ENCODE measurements at regions not wholly inside any gene's neighbourhood (a gene's known extent, or its start where the extent isn't known, plus 50 kb on each side); places are given as distances from the start of the nearest gene placed in this dataset.

- Histone ChIP-seq H4K5ac (ENCODE audit: low read depth, low read length) (no peak overlapping the region), H2BK20ac (ENCODE audit: low read depth, low read length) (no peak overlapping the region), H2BK120ac (ENCODE audit: low read depth, low read length) (no peak overlapping the region), H2AK5ac (ENCODE audit: low read depth, low read length) (no peak overlapping the region), H2BK5ac (ENCODE audit: low read depth, low read length, poor library complexity, severe bottlenecking) (no peak overlapping the region), H3K9me3 (ENCODE audit: control insufficient read depth, insufficient read depth, low read length) (no peaks in the 10 kb centered on the region), H3K23ac (ENCODE audit: low read depth, low read length) (no peak overlapping the region), H3K4me3 (ENCODE audit: insufficient read depth, low read depth, low read length) (no peak overlapping the region), H3K4me2 (ENCODE audit: low read depth, low read length) (no peak overlapping the region), H3K14ac (replicated peaks; ENCODE audit: low read depth, low read length) (no peak overlapping the region), H2AK9ac (replicated peaks; ENCODE audit: low read depth, low read length, poor library complexity) (no peak overlapping the region), H2BK15ac (ENCODE audit: low read depth, low read length) (no peak overlapping the region), H2AFZ (replicated peaks; ENCODE audit: low read length, poor library complexity) (no peak overlapping the region), H3K4me1 (ENCODE audit: control insufficient read depth, insufficient read depth, low read length) (no peaks in the 10 kb centered on the region), H3K56ac (ENCODE audit: extremely low read depth, insufficient read depth, low read length) (no peak overlapping the region), H3K9me1 (ENCODE audit: insufficient read depth, low read length) (no peaks in the 10 kb centered on the region), H3K79me1 (ENCODE audit: low read depth in 1 of 2, low read length in 2 of 2) (no peaks in the 10 kb centered on the region), H4K8ac (ENCODE audit: low read depth in 2 of 2, low read length in 2 of 2) (no peak overlapping the region), H3K18ac (ENCODE audit: low read depth, low read length) (no peak overlapping the region), H3K27ac (ENCODE audit: insufficient read depth, low read length) (no peak overlapping the region), H3K4ac (ENCODE audit: low read depth, low read length) (no peak overlapping the region), H4K20me1 (ENCODE audit: insufficient read depth, low read length) (no peaks in the 10 kb centered on the region), H3K36me3 (ENCODE audit: control insufficient read depth, insufficient read depth, low read length) (no peaks in the 10 kb centered on the region), H3K27me3 (ENCODE audit: control insufficient read depth, insufficient read depth, low read length) (no peaks in the 10 kb centered on the region), H4K91ac (ENCODE audit: insufficient read depth, low read depth, low read length) (no peak overlapping the region), H3K9ac (ENCODE audit: low read depth, low read length) (no peak overlapping the region)
- TF ChIP-seq SMC3 (IDR thresholded peaks at IDR 0.05; ENCODE audit: low read depth, low read length): no peak
- no peak for TF ChIP-seq CHD1 (IDR thresholded peaks at IDR 0.05; ENCODE audit: low read depth, low read length)
- TF ChIP-seq FOS (IDR thresholded peaks at IDR 0.05; ENCODE audit: low read depth, low read length): no peak
- TF ChIP-seq MAZ (IDR thresholded peaks at IDR 0.05; ENCODE audit: borderline replicate concordance, low read depth, low read length): no peak
- TF ChIP-seq CEBPB (IDR thresholded peaks at IDR 0.05; ENCODE audit: low read depth, low read length): no peak
- no peak for TF ChIP-seq POLR2A (IDR thresholded peaks at IDR 0.05; ENCODE audit: low read depth, low read length)
- no peak for TF ChIP-seq ELK1 (IDR thresholded peaks at IDR 0.05; ENCODE audit: borderline replicate concordance, low read depth, low read length)
- no peak for TF ChIP-seq RCOR1 (IDR thresholded peaks at IDR 0.05; ENCODE audit: insufficient replicate concordance, low read length)
- no peak for TF ChIP-seq USF2 (IDR thresholded peaks at IDR 0.05; ENCODE audit: low read depth, low read length)
- TF ChIP-seq RAD21 (IDR thresholded peaks at IDR 0.05; ENCODE audit: low read length): no peak
- TF ChIP-seq MXI1 (IDR thresholded peaks at IDR 0.05; ENCODE audit: borderline replicate concordance, low read depth, low read length): no peak
- TF ChIP-seq RFX5 (IDR thresholded peaks at IDR 0.05; ENCODE audit: low read depth, low read length): no peak
- TF ChIP-seq CTCF (conservative IDR thresholded peaks at IDR 0.05; ENCODE audit: low read depth, low read length): no peak
- no peak for TF ChIP-seq NFE2L2 (IDR thresholded peaks at IDR 0.05; ENCODE audit: low read depth, low read length)
- BruUV-seq (replicated peaks): no TSS peak
- ChIA-PET POLR2A (ENCODE audit: unreplicated experiment) (no interaction called here), CTCF (no interaction called here)
- DNase-seq (no peak), ATAC-seq (ENCODE audit: low read depth) (no peak)
- dilution Hi-C loops (cut with HindIII; ENCODE audit: low sequenced_read_pairs, unreplicated experiment): no loop called here
- intact Hi-C loops (cut with micrococcal nuclease): no loop called here
- in situ Hi-C loops (cut with MboI; ENCODE audit: low sequenced_read_pairs): loop anchor here (10.0 to 25.0 kb wide), 2 partner anchors 486 to 748 kb away; no protein-coding TSS in a partner anchor
These were observed 238.6 kb downstream of the NKX6-1 start for GRCh38 chr4:84260495-84260894.

All from IMR-90 (cell line).